Progenitor cell of endocrine pancreas (in vitro differentiated cells): ENCODE measurements at regions not wholly inside any gene's neighbourhood (a gene's known extent, or its start where the extent isn't known, plus 50 kb on each side); places are given as distances from the start of the nearest gene placed in this dataset.

Experiments
- DNase-seq: peaks from one replicate; pipeline ENCODE4 v3.0.0; 2021; ENCODE audit warnings: low spot score; ENCODE audit not compliant: unreplicated experiment
- H3K27ac Mint-ChIP-seq: 2 replicates; pipeline ENCODE4 v1.8.0; 2021; ENCODE audit warnings: mild to moderate bottlenecking, moderate library complexity, mixed read lengths
- H3K27me3 Mint-ChIP-seq: 2 replicates; pipeline ENCODE4 v1.8.0; 2021; ENCODE audit warnings: mixed read lengths
- H3K36me3 Mint-ChIP-seq: 2 replicates; pipeline ENCODE4 v1.8.0; 2022; ENCODE audit warnings: mixed read lengths; ENCODE audit not compliant: insufficient read depth
- H3K4me1 Mint-ChIP-seq: 2 replicates; pipeline ENCODE4 v1.8.0; 2021; ENCODE audit warnings: low read depth, mixed read lengths
- H3K4me3 Mint-ChIP-seq: 2 replicates; pipeline ENCODE4 v1.8.0; 2021; ENCODE audit warnings: low read depth, mild to moderate bottlenecking, moderate library complexity, mixed read lengths
- H3K9me3 Mint-ChIP-seq: 2 replicates; pipeline ENCODE4 v1.8.0; 2021; ENCODE audit warnings: low read depth, mixed read lengths
- CTCF ChIP-seq: fragments of 200-600 bp; sonication (generic); IDR thresholded peaks from one replicate; pipeline ENCODE4 v1.5.0; 2021; ENCODE audit warnings: antibody characterized with exemption, mild to moderate bottlenecking; ENCODE audit not compliant: unreplicated experiment

GRCh38 chr20:58088105-58088504 lies 140.3 kb downstream of the ANKRD60 start:
- peaks cover 15% of the 10 kb centered on the region for H3K27me3 Mint-ChIP-seq
- H3K36me3 Mint-ChIP-seq, result no peaks in the 10 kb centered on the region
- peaks cover 1% of the 10 kb centered on the region for H3K4me1 Mint-ChIP-seq
- H3K4me3 Mint-ChIP-seq, result no peak overlapping the region
- TF ChIP-seq CTCF, result no peak
- no peak overlapping the region for H3K27ac Mint-ChIP-seq
- no peak for DNase-seq
- no peaks in the 10 kb centered on the region for H3K9me3 Mint-ChIP-seq

GRCh38 chr20:58087562-58087858 lies 140.9 kb downstream of the ANKRD60 start:
- no peak overlapping the region for H3K4me3 Mint-ChIP-seq
- no peak overlapping the region for H3K27ac Mint-ChIP-seq
- no peaks in the 10 kb centered on the region for H3K9me3 Mint-ChIP-seq
- H3K36me3 Mint-ChIP-seq, result no peaks in the 10 kb centered on the region
- H3K27me3 Mint-ChIP-seq, result peaks cover 14% of the 10 kb centered on the region
- H3K4me1 Mint-ChIP-seq, result peaks cover 1% of the 10 kb centered on the region
- TF ChIP-seq CTCF, result peak; percentile 2
- no peak for DNase-seq

GRCh38 chr20:58086763-58087561 lies 141.5 kb downstream of the ANKRD60 start:
- peak; percentile 93 for TF ChIP-seq CTCF
- Mint-ChIP-seq H3K27me3 (peaks cover 8% of the 10 kb centered on the region), H3K4me1 (peaks cover 1% of the 10 kb centered on the region)

DNA sequence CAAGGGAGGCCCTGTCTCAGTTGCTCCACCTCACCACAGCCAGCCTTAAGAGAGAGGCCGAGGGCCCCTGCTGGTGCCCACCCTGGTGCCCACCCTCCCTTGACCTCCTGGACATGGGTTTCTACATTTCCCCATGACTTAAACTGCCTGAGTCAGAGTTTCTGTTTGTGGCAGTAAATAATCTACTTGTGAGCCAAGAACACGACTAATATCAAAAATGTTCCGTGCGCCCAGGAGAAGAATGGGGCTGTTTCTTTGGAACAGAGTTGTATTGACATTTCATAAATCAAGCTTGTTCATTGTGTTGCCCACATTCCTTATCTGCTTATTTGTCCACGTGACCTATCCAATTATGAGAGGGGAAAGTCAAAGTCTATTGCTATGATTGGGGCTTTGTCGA lies 143.5 kb downstream of the ANKRD60 start:
- no peak for DNase-seq
- Mint-ChIP-seq H3K27ac (no peak overlapping the region), H3K4me1 (peaks cover 1% of the 10 kb centered on the region), H3K27me3 (no peaks in the 10 kb centered on the region), H3K36me3 (no peaks in the 10 kb centered on the region), H3K9me3 (no peaks in the 10 kb centered on the region), H3K4me3 (no peak overlapping the region)
- no peak for TF ChIP-seq CTCF

More at GRCh38 chr20:58086763-58087561, 141.5 kb downstream of the ANKRD60 start:
- Mint-ChIP-seq H3K27ac (no peak overlapping the region), H3K36me3 (no peaks in the 10 kb centered on the region), H3K9me3 (no peaks in the 10 kb centered on the region), H3K4me3 (no peak overlapping the region)
- DNase-seq, result peak; percentile 27

GRCh38 chr20:58084566-58084965 lies 143.9 kb downstream of the ANKRD60 start:
- no peaks in the 10 kb centered on the region for H3K36me3 Mint-ChIP-seq
- H3K9me3 Mint-ChIP-seq, result no peaks in the 10 kb centered on the region
- TF ChIP-seq CTCF, result no peak
- no peak overlapping the region for H3K27ac Mint-ChIP-seq
- no peak for DNase-seq
- H3K4me3 Mint-ChIP-seq, result no peak overlapping the region
- no peaks in the 10 kb centered on the region for H3K27me3 Mint-ChIP-seq
- peaks cover 1% of the 10 kb centered on the region for H3K4me1 Mint-ChIP-seq
